Stimulated activated memory B cell treated with anti-CD40 and anti-IgM and Interleukin-4, amounts not matched to agents 10 μg/mL and 1 μg/mL and 100 μg/mL, for 72 hours (primary cell): ENCODE measurements at regions not wholly inside any gene's neighbourhood (a gene's known extent, or its start where the extent isn't known, plus 50 kb on each side); places are given as distances from the start of the nearest gene placed in this dataset.

Experiments used
- ATAC-seq: fragments of 150-1000 bp; cut with Tn5 transposase; 2 replicates; pipeline ENCODE4 v1.10.0; 2021
- H3K27ac Mint-ChIP-seq: one replicate; pipeline ENCODE4 v1.8.0; 2022; ENCODE audit warnings: mild to moderate bottlenecking, mixed read lengths
- H3K27me3 Mint-ChIP-seq: one replicate; pipeline ENCODE4 v1.8.0; 2022; ENCODE audit warnings: mixed read lengths
- H3K36me3 Mint-ChIP-seq: one replicate; pipeline ENCODE4 v1.8.0; 2022; ENCODE audit warnings: mixed read lengths
- H3K4me1 Mint-ChIP-seq: one replicate; pipeline ENCODE4 v1.8.0; 2022; ENCODE audit warnings: mixed read lengths
- H3K4me3 Mint-ChIP-seq: one replicate; pipeline ENCODE4 v1.8.0; 2022; ENCODE audit warnings: mild to moderate bottlenecking, moderate library complexity, mixed read lengths
- H3K9me3 Mint-ChIP-seq: one replicate; pipeline ENCODE4 v1.8.0; 2022; ENCODE audit warnings: mixed read lengths

GRCh38 chr5:29588236-29588635, 1605.2 kb upstream of the CDH6 start:
- H3K27ac Mint-ChIP-seq: no peak overlapping the region
- H3K27me3 Mint-ChIP-seq: no peaks in the 10 kb centered on the region
- no peak for ATAC-seq
- H3K4me1 Mint-ChIP-seq: no peaks in the 10 kb centered on the region
- no peak overlapping the region for H3K4me3 Mint-ChIP-seq
- no peaks in the 10 kb centered on the region for H3K36me3 Mint-ChIP-seq
- peaks cover 3% of the 10 kb centered on the region for H3K9me3 Mint-ChIP-seq

- ATAC-seq: no peak
- H3K36me3 Mint-ChIP-seq: no peaks in the 10 kb centered on the region
- H3K9me3 Mint-ChIP-seq: peaks cover 3% of the 10 kb centered on the region
- no peaks in the 10 kb centered on the region for H3K27me3 Mint-ChIP-seq
- no peaks in the 10 kb centered on the region for H3K4me1 Mint-ChIP-seq
- no peak overlapping the region for H3K4me3 Mint-ChIP-seq
- H3K27ac Mint-ChIP-seq: no peak overlapping the region
Measured at GRCh38 chr5:29587832-29588231, 1605.7 kb upstream of the CDH6 start.

- ATAC-seq: no peak
- Mint-ChIP-seq H3K4me3 (no peak overlapping the region), H3K27ac (no peak overlapping the region), H3K36me3 (no peaks in the 10 kb centered on the region), H3K4me1 (no peaks in the 10 kb centered on the region), H3K9me3 (peaks cover 10% of the 10 kb centered on the region), H3K27me3 (no peaks in the 10 kb centered on the region)
Measured at GRCh38 chr5:29568028-29568427, 1625.5 kb upstream of the CDH6 start.

GRCh38 chr5:29561564-29561963, 1631.9 kb upstream of the CDH6 start:
- ATAC-seq: no peak
- H3K4me3 Mint-ChIP-seq: no peak overlapping the region
- no peaks in the 10 kb centered on the region for H3K36me3 Mint-ChIP-seq

GRCh38 chr5:29550523-29550922, 1643.0 kb upstream of the CDH6 start:
- no peak overlapping the region for H3K4me3 Mint-ChIP-seq
- H3K4me1 Mint-ChIP-seq: no peaks in the 10 kb centered on the region
- no peaks in the 10 kb centered on the region for H3K27me3 Mint-ChIP-seq
- H3K36me3 Mint-ChIP-seq: no peaks in the 10 kb centered on the region
- H3K27ac Mint-ChIP-seq: no peak overlapping the region
- no peak for ATAC-seq
- H3K9me3 Mint-ChIP-seq: peaks cover 12% of the 10 kb centered on the region

More at GRCh38 chr5:29561564-29561963, 1631.9 kb upstream of the CDH6 start:
- H3K27ac Mint-ChIP-seq: no peak overlapping the region
- H3K4me1 Mint-ChIP-seq: no peaks in the 10 kb centered on the region
- H3K9me3 Mint-ChIP-seq: peaks cover 6% of the 10 kb centered on the region
- no peaks in the 10 kb centered on the region for H3K27me3 Mint-ChIP-seq

GRCh38 chr5:29548262-29548661, 1645.2 kb upstream of the CDH6 start:
- Mint-ChIP-seq H3K4me3 (no peak overlapping the region), H3K36me3 (no peaks in the 10 kb centered on the region), H3K27ac (no peak overlapping the region), H3K4me1 (no peaks in the 10 kb centered on the region), H3K9me3 (peaks cover 6% of the 10 kb centered on the region), H3K27me3 (no peaks in the 10 kb centered on the region)
- no peak for ATAC-seq

GRCh38 chr5:29547236-29547865, 1646.1 kb upstream of the CDH6 start:
- ATAC-seq: no peak
- Mint-ChIP-seq H3K4me1 (no peaks in the 10 kb centered on the region), H3K27ac (no peak overlapping the region), H3K36me3 (no peaks in the 10 kb centered on the region), H3K27me3 (no peaks in the 10 kb centered on the region), H3K9me3 (peaks cover 3% of the 10 kb centered on the region), H3K4me3 (no peak overlapping the region)

- no peaks in the 10 kb centered on the region for H3K36me3 Mint-ChIP-seq
- no peaks in the 10 kb centered on the region for H3K27me3 Mint-ChIP-seq
- no peak overlapping the region for H3K27ac Mint-ChIP-seq
- no peak for ATAC-seq
- no peak overlapping the region for H3K4me3 Mint-ChIP-seq
- no peaks in the 10 kb centered on the region for H3K4me1 Mint-ChIP-seq
- peaks cover 6% of the 10 kb centered on the region for H3K9me3 Mint-ChIP-seq
Measured at GRCh38 chr5:29543501-29543900, 1650.0 kb upstream of the CDH6 start.

- Mint-ChIP-seq H3K27ac (no peak overlapping the region), H3K36me3 (no peaks in the 10 kb centered on the region), H3K4me1 (no peaks in the 10 kb centered on the region), H3K9me3 (peaks cover 5% of the 10 kb centered on the region), H3K27me3 (no peaks in the 10 kb centered on the region), H3K4me3 (no peak overlapping the region)
- ATAC-seq: no peak
Measured at GRCh38 chr5:29524227-29524626, 1669.3 kb upstream of the CDH6 start.

- no peaks in the 10 kb centered on the region for H3K9me3 Mint-ChIP-seq
- H3K4me3 Mint-ChIP-seq: no peak overlapping the region
- no peak overlapping the region for H3K27ac Mint-ChIP-seq
- H3K27me3 Mint-ChIP-seq: no peaks in the 10 kb centered on the region
- H3K36me3 Mint-ChIP-seq: no peaks in the 10 kb centered on the region
- ATAC-seq: no peak
- H3K4me1 Mint-ChIP-seq: no peaks in the 10 kb centered on the region
Measured at GRCh38 chr5:29518176-29518575, 1675.3 kb upstream of the CDH6 start.

GRCh38 chr5:29516224-29516623, 1677.3 kb upstream of the CDH6 start:
- H3K9me3 Mint-ChIP-seq: no peaks in the 10 kb centered on the region
- H3K27me3 Mint-ChIP-seq: no peaks in the 10 kb centered on the region
- no peak overlapping the region for H3K4me3 Mint-ChIP-seq
- no peaks in the 10 kb centered on the region for H3K4me1 Mint-ChIP-seq
- H3K27ac Mint-ChIP-seq: no peak overlapping the region
- no peaks in the 10 kb centered on the region for H3K36me3 Mint-ChIP-seq
- ATAC-seq: no peak

- H3K9me3 Mint-ChIP-seq: peaks cover 3% of the 10 kb centered on the region
- no peaks in the 10 kb centered on the region for H3K36me3 Mint-ChIP-seq
- no peak overlapping the region for H3K4me3 Mint-ChIP-seq
- no peak for ATAC-seq
- H3K27ac Mint-ChIP-seq: no peak overlapping the region
- H3K27me3 Mint-ChIP-seq: no peaks in the 10 kb centered on the region
- no peaks in the 10 kb centered on the region for H3K4me1 Mint-ChIP-seq
Measured at GRCh38 chr5:29508131-29508530, 1685.4 kb upstream of the CDH6 start.

- H3K9me3 Mint-ChIP-seq: peaks cover 4% of the 10 kb centered on the region
Measured at GRCh38 chr5:29504411-29504810, 1689.1 kb upstream of the CDH6 start.

GRCh38 chr5:29498860-29499259, 1694.6 kb upstream of the CDH6 start:
- no peak overlapping the region for H3K4me3 Mint-ChIP-seq
- no peak overlapping the region for H3K27ac Mint-ChIP-seq
- no peak for ATAC-seq
- peaks cover 10% of the 10 kb centered on the region for H3K9me3 Mint-ChIP-seq
- no peaks in the 10 kb centered on the region for H3K36me3 Mint-ChIP-seq
- no peaks in the 10 kb centered on the region for H3K4me1 Mint-ChIP-seq
- H3K27me3 Mint-ChIP-seq: no peaks in the 10 kb centered on the region

More at GRCh38 chr5:29504411-29504810, 1689.1 kb upstream of the CDH6 start:
- no peaks in the 10 kb centered on the region for H3K4me1 Mint-ChIP-seq
- no peak overlapping the region for H3K27ac Mint-ChIP-seq
- no peak overlapping the region for H3K4me3 Mint-ChIP-seq
- no peak for ATAC-seq
- H3K36me3 Mint-ChIP-seq: no peaks in the 10 kb centered on the region
- H3K27me3 Mint-ChIP-seq: no peaks in the 10 kb centered on the region

GRCh38 chr5:29498412-29498811, 1695.1 kb upstream of the CDH6 start:
- no peak overlapping the region for H3K4me3 Mint-ChIP-seq
- no peak for ATAC-seq

GRCh38 chr5:29485333-29485732, 1708.2 kb upstream of the CDH6 start:
- Mint-ChIP-seq H3K4me3 (no peak overlapping the region), H3K27ac (no peak overlapping the region), H3K27me3 (no peaks in the 10 kb centered on the region), H3K4me1 (no peaks in the 10 kb centered on the region), H3K36me3 (no peaks in the 10 kb centered on the region), H3K9me3 (peaks cover 11% of the 10 kb centered on the region)
- no peak for ATAC-seq

More at GRCh38 chr5:29498412-29498811, 1695.1 kb upstream of the CDH6 start:
- no peaks in the 10 kb centered on the region for H3K4me1 Mint-ChIP-seq
- no peaks in the 10 kb centered on the region for H3K36me3 Mint-ChIP-seq
- H3K27ac Mint-ChIP-seq: no peak overlapping the region
- peaks cover 10% of the 10 kb centered on the region for H3K9me3 Mint-ChIP-seq
- no peaks in the 10 kb centered on the region for H3K27me3 Mint-ChIP-seq

GRCh38 chr5:29469581-29469980, 1723.9 kb upstream of the CDH6 start:
- Mint-ChIP-seq H3K9me3 (peaks cover 7% of the 10 kb centered on the region), H3K4me1 (no peaks in the 10 kb centered on the region), H3K27me3 (no peaks in the 10 kb centered on the region), H3K27ac (no peak overlapping the region), H3K4me3 (no peak overlapping the region), H3K36me3 (no peaks in the 10 kb centered on the region)
- ATAC-seq: no peak
